NB4 (cell line): ENCODE measurements at regions not wholly inside any gene's neighbourhood (a gene's known extent, or its start where the extent isn't known, plus 50 kb on each side); places are given as distances from the start of the nearest gene placed in this dataset.

Experiments
- MYC ChIP-seq: IDR thresholded peaks from 2 replicates; pipeline ENCODE4 v1.6.1; 2011; ENCODE audit warnings: low read depth, low read length
- POLR2A ChIP-seq: IDR thresholded peaks from 2 replicates; pipeline ENCODE4 v1.6.1; 2011; ENCODE audit warnings: mild to moderate bottlenecking; ENCODE audit not compliant: insufficient read length; ENCODE audit errors: extremely low read depth
- TF ChIP-seq, protein P1 (sequence below): IDR thresholded peaks from one replicate; pipeline ENCODE4 v1.5.1; 2012; ENCODE audit warnings: low read depth, low read length
- TF ChIP-seq, protein P2 (sequence below): IDR thresholded peaks from 2 replicates; pipeline ENCODE4 v1.6.1; 2011; ENCODE audit warnings: low read depth, low read length

DNA sequence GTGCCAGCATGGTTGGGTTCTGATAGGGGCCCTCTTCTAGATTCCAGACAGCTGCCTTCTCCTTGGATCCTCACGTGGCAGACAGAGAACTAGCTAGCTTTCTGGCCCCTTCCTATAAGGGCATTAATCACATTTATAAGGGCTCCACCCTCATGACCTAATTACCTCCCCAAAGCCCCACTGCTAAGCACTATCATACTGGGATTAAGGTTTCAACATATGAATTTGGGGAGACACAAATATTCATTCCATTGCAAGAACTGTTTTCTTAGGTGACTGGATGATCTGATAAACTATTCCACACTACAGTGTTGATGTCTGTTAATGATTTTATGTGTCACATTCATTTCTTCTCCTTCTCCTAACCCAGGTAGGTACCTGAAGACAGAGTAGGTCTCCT lies 135.8 kb upstream of the COL21A1 start:
- TF ChIP-seq, protein P1, sequence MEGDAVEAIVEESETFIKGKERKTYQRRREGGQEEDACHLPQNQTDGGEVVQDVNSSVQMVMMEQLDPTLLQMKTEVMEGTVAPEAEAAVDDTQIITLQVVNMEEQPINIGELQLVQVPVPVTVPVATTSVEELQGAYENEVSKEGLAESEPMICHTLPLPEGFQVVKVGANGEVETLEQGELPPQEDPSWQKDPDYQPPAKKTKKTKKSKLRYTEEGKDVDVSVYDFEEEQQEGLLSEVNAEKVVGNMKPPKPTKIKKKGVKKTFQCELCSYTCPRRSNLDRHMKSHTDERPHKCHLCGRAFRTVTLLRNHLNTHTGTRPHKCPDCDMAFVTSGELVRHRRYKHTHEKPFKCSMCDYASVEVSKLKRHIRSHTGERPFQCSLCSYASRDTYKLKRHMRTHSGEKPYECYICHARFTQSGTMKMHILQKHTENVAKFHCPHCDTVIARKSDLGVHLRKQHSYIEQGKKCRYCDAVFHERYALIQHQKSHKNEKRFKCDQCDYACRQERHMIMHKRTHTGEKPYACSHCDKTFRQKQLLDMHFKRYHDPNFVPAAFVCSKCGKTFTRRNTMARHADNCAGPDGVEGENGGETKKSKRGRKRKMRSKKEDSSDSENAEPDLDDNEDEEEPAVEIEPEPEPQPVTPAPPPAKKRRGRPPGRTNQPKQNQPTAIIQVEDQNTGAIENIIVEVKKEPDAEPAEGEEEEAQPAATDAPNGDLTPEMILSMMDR = no peak
- TF ChIP-seq, protein P2, sequence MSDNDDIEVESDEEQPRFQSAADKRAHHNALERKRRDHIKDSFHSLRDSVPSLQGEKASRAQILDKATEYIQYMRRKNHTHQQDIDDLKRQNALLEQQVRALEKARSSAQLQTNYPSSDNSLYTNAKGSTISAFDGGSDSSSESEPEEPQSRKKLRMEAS = no peak
- no peak for TF ChIP-seq POLR2A
- TF ChIP-seq MYC = no peak
